CD4-positive, alpha-beta T cell treated with Interferon gamma for 1 hour (primary cell): ENCODE measurements at regions not wholly inside any gene's neighbourhood (a gene's known extent, or its start where the extent isn't known, plus 50 kb on each side); places are given as distances from the start of the nearest gene placed in this dataset.
"Not testable (repeated sequence)": the region's sequence is repeated elsewhere in the genome, so short reads cannot be mapped to it uniquely, and the experiment has no call there.

ENCODE experiments used
- DNase-seq: peaks from one replicate; pipeline ENCODE4 v3.0.0-alpha.2; 2020

DNA sequence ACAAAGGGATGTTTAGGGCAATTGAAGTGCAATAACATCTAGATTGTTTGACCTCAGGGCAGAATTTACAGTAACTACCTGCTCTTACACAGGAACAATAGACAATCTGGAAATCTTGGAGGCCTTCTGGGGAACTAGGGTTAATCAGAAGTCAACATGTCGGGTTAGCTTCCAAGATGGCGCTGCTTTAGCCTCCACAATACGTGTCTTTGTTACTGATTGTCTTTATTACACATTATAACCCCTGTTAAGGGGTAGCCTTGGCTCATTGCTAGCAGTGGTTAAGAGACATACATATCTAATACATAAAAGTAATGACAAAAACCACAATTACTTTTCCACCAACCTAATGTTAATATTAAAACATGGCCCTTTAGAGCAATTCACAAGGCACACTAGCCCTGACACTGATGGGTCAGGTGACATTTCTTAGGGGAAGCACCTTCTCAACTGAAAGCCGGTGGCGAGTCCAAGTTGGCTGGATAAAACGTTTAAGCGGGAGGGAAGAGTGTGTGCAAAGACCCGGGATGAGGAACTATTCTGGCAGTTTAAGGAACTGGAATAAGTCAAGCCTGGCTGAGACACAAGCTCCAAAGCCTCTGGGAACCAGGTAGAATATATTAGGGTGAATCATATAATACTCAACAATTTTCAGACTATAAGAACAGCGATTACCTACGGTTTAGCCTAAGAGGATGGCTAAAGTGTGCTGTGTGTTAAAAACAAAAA lies 236.9 kb downstream of the BCAS1 start:
- DNase-seq = no peak

DNA sequence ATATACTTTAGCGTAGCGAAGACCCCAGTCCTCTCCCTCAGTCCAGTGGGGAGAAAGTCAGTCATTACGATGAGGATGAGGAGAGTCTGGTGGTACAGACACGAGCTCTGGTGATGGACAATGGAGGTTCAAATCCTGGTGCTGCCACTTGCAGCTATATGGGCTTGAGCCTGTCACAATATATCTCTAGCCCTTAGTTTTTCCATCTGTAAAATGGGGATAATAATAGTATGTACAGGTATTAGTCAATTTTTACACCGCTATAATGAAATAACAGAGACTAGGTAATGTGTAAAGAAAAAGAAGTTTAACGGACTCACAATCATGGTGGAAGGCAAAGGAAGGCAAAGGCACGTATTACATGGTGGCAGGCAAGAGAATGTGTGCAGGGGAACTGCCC lies 237.9 kb downstream of the BCAS1 start:
- DNase-seq = no peak

DNA sequence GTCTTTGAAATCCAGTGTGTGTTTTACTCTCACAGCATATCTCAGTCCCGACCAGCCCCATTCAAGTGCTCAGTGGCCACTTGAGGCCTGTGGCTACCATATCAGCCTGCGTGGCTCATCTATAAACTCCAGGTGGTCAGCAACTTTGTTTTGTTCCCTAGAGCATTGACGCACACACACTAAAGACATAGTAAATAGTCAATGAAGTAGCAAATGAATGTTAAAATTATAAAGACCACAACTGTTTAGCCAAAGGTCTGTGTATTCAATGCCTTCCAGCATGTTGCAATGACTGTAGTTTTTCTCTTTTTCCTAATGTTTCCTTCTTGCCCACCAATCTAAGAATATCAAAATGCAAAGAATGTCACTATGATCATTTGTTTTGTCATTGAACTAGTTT lies 238.2 kb upstream of the ZNF217 start:
- no peak for DNase-seq

DNA sequence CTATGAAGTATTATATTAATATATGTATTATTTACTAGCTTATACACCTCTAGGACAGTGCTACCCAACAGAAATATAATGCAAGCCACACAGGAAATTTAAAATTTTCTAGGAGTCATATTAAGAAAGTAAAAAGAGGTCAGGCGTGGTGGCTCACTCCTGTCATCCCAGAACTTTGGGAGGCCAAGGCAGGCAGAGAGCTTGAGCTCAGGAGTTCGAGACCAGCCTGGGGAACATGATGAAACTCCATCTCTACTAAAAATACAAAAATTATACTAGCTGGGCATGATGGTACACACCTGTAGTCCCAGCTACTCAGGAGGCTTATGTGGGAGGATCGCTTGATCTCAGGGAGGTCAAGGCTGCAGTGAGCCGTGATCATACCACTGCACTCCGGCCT lies 237.6 kb upstream of the ZNF217 start:
- no peak for DNase-seq

DNA sequence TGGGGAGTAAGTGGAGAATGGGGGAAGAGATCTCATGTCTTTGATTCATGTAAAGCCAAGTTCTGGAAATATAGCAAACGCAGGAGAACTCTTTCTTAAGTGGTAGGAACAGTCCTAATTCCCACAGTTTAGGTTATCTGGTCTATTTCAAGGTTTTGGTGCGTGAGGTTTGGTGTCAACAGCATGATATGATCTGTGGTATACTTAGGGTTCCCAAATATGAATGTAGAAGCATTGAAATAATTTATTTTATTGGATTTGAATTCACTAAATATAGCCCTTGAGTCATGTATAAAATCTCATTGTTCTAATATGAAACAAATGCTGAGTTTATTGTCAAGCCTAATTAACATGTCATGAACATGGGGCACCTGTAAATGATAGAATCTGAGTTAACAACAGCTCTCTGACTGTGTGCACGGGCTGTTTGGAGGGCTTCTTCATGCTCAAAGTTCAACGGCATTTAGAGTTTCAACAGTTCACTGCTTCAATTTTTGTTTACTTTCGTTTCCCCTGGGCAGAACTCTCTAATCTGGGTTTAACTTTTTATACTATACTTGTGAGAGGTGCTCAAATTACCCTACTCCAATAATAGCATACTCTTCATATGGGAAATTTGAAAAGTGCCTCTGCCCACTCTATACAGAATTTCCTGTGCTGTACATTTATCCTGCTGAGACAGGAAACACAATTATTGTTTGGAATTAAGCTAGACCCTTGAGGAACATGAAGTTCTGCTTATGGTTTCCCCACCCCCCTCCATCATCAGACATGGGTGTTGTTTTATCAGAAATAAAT lies 236.3 kb upstream of the ZNF217 start:
- no peak for DNase-seq

DNA sequence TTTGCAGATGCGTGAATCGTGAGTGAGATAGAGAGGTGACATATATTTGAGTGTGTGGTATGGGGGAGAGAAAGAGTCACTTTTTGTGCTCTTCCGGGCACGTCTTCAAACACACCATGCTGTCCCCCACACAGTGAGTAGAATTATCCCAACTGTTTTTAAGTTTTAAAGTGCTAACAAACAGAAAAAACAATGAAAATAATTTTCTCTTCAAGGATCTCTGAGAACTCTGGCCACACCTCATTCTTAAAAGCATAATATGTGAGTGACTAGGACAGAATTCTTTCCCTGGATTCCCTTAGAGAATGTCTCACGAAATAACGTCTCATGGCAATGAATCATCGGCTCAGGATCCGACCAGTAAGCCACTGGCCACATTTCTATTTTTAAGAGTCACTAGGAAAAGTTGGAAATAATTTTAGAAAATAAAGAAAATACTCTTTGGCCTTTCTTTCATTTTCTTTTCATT lies 235.7 kb upstream of the ZNF217 start:
- no peak for DNase-seq

DNA sequence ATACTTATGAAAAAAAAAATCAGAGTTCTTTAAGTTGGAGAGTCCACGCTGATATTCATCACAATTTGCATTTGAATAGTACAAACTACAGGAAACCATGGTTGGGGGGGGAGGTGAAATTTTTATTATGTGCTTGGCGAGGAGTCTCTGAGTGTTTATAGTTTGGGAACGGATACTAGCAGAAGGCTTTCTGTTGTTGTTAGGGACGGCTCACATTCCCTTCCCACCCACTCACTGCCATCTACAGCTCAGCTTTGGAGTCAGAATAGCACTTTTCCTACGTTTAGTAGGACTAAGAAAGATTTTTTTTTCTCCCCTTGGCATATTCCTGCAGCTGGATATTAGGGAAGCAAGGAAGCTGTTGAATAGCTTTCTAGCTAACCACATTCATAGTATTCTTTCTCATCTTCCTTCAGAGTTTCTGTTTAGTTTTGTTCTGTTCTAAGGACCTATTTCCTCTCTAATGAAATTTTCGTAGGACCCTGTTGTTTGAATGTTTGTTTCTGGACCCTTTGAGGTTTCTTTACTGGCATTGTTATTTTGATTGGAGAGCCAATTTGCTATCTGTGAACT lies 235.1 kb upstream of the ZNF217 start:
- DNase-seq = no peak

DNA sequence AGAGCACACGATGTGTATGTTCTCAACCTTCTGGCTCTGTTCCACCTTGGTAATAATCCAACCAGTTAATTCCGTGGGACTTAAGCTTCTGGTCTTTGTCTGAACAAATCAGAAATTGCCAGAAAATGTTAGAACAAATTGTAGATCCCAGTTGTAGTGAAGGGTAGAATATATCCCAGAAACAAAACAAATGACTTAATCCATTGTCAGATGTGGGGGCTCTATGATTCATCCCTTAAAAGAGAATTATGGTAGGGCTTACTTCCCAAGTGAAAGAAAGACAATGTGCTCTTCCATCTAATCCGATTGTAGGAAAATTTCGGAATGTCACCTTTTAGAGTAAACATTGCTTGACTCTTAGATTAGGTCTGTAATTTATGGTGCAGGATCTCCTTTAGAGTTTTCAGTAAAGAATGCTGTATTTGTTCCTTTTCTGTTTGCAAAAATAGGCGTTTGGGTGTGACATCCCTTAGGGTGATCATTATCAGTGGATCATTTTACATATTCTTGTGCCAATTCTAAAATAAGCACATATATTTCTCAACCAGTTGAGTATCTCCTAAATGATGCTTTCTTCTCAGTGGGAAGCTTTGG lies 234.5 kb upstream of the ZNF217 start:
- no peak for DNase-seq

DNA sequence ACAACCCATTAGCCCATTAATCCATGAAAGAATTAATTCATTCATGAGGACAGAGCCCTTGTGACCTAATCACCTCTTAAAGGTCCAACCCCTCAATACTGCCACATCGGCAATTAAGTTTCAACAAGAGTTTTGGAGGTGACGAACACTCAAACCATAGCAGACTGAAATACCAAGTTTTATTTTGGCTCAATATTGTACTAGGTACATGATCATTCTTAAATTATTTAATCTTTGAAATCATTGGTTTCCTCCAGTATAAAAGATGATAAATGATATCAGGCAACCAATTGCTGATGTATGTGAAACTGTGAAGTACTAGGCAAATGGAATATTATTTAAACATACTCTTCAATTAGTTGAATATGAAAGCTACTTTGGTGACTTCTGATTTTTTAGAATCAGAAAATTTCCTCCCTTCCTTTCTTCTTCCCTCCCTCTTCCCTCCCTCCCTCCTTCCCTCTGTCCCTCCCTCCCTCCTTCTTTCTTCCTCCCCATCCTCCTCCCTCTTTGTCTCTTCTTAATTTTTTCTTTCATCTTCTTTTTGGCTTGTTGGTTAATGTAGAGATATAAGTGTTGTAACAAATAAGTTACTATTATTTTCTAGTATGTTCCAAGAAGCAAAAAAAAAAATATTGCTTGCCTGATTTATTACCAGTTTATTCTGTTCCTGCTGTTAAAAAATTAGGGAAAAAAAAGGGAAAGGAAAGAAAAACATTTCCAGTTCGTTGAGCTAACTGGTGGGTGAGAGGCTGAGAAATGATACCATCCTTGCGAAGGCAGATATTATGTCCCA lies 233.9 kb upstream of the ZNF217 start:
- DNase-seq = no peak

DNA sequence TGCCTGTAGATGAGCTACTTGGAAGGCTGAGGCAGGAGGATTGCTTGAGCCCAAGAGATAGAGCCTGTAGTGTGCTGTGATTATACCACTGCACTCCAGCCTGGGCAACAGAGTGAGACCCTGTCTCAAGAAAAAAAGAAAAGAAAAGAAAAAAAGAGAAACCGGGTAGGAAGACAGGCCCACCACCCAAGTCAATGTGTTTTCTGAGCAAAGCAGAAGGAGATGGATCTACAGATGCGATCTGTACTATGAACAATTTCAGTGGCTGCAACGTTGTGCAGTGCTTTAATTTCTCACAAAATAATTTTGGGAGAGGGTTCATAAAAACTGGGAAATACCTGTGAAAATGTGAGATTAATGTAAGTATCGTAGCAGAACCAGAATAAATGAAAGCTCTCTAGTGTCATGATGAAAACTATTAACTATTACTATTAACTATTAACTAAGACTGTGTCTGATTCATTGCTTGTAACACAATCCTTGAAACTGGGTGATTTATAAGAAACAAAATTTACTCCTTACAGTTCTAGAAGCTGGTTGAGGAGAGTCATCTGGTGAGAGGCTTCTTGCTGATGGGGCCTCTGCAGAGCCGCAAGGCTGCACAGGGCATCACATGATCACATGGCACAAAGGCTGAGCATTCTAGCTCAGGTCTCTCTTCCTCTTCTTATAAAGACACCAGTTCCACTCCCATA lies 233.1 kb upstream of the ZNF217 start:
- DNase-seq = peak; percentile 56

DNA sequence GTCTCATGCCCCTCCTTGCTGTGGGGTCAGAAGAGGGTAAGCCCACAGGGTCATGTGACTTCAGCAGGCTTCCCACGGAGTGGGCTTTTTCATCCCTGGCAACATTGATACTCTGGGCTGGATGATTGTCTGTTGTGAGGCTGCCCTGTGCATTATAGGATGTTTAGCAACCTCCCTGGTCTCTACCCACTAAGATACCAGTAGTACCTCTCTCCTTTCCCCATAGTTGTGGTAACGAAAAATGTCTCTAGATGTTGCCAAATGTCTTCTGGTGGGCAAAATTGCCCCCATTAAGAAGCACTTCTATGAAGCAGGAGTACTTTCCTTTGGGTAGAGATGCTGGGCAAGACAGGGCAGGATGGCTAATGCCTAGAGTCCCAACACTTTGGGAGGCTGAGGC lies 232.5 kb upstream of the ZNF217 start:
- no peak for DNase-seq

DNA sequence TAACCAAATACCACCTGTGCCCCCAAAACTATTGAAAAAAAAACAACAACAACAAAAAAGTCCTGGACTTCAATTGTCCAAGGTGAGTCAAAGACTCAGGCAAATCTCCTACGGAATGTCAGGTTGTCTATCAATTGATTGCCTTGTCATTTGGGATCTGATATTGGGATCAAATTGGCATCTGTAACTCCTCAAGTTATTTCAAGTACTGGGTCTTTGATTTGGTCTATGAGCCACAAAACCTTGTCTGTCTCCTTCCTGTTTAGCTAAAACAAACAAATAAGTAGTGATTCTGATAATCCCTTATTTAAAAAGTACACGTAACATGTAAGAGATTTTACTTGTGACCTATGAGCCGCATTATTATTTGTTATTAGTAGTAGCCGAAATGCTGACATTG lies 231.6 kb upstream of the ZNF217 start:
- DNase-seq = no peak

DNA sequence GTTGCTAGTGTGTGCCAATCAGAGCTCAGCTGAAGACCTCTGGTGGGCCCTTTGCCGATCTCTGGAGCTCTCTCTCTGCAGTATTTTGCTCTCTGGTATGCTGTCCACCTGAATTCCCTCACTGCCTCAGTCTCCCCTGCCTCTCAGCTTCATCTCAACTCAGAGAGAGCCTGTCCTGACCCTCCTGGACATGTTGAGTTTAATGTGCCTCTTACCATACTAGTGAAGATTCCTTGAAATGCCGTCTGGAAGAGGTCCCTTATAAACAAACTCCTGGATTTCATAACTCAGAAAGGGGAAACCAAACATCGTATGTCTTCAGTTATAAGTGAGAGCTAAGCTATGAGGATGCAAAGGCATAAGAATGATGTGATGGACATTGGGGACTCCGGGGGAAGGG lies 231.1 kb upstream of the ZNF217 start:
- DNase-seq = no peak

DNA sequence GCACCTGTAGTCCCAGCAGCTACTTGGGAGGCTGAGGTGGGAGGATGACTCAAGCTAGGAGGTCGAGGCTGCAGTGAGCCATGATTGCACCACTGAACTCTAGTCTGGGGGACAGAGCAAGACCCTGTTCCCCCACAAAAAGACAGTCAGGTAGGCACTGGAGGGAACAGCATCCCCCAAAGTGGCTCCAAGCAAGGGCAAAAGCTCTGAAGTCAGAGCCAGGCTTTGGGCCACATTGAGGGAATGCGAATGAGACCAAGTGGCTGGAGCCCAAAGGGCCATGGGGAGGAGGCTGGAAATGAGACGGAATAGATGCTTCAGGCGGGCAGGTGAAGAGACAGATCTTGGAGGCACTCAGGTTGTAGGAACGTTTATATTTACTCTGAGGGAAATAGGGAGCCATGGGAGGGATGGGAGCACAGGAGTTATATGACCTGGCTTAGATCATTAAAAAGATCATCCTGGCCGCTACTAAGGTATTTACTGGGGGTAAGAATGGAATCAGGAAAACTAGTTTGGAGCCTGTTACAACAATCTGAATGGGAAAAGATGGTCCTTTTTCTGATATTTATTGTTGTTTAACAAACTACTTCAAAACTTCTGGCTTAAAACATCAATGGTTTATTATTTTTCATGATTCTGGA lies 229.6 kb upstream of the ZNF217 start:
- no peak for DNase-seq

DNA sequence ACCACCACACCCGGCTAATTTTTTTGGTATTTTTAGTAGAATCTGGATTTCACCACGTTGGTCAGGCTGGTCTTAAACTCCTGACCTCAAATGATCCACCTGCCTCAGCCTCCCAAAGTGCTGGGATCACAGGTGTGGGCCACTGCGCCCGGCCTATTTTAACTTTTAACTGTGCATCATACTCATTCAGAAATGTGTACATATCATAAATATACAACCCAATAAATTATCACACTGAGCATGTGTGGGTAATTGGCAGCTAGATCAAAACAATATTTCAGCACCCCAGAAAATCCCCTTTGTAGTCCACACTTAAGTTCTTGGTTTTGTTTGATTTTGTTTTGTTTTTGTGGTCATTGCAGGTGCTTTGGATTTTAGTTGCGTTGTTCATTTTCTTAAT lies 228.9 kb upstream of the ZNF217 start:
- no peak for DNase-seq

DNA sequence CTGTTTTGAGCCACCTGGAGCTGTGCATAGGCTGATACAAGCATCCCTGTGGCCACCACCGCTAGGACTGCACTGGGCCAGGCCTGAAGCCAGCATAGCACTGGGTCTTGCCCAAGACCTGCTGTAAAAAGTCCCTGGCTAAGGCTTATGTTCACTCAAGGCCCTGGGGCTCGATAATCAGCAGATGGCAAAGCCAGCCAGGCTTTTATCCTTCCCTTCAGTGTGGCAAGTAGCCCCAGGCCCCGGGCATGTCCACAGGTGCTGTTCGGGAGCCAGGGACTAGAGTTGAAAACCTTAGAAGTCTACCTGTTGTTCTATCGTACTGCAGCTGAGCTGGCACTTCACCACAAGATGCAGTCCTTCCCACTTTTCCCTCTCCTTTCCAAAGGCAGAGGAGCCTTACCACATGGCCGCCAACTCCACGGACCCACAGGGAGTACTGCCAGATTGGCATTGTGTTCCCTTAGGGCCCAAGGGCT lies 226.4 kb upstream of the ZNF217 start:
- no peak for DNase-seq

DNA sequence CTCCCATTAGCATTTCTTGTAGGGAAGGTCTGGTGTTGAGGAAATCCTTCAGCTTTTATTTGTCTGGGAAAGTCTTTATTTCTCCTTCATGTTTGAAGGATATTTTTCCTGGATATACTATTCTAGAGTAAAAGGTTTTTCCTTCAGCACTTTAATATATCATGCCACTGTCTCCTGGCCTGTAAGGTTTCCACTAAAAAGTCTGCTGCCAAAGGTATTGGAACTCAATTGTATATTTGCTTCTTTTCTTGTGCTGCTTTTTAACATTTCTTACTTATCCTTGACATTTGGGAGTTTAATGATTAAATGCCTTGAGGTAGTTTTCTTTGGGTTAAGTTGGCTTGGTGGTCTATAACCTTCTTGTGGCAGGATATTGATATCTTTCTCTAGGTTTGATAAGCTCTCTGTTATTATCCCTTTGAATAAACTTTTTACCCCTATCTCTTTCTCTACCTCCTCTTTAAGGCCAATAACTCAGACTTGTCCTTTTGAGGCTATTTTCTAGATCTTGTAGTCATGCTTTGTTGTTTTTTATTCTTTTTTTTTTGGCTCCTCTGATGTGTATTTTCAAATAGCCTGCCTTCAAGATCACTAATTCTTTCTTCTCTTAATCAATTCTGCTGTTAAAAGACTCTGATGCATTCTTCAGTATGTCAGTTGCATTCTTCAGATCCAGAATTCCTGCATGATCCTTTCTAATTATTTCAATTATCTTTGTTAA lies 225.0 kb upstream of the ZNF217 start:
- no peak for DNase-seq

DNA sequence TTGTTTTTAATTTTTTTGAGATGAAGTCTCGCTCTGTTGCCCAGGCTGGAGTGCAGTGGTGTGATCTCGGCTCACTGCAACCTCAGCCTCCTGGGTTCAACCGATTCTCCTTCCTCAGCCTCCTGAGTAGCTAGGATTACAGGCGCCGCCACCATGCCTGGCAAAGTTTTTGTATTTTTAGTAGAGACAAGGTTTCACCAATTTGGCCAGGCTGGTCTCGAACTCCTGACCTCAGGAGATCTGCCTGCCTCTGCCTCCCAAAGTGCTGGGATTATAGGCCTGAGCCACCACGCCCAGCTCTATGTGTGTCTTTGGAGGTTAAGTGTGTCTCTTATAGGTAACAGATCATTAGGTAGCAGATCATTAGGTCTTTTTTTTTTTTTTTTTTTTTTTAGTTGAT lies 223.9 kb upstream of the ZNF217 start:
- not testable (repeated sequence) for DNase-seq

DNA sequence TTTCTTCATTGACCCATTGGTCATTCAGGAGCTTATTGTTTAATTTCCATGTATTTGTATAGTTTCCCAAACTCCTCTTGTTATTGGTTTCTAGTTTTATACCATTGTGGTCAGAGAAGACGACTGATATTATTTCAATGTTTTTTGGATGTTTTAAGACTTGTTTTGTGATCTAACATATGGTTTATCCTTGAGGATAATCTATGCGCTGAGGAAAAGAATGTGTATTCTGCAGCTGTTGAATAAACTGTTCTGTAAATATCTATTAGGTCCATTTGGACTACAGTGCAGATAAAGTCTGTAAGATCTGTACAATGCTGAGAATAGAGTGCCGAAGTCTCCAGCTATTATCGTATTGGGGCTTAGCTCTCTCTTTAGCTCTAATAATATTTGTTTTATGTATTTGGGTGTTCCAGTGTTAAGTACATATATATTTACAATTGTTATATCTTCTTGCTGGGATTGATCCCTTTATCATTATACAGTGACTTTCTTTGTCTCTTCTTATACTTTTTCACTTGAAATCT lies 223.3 kb upstream of the ZNF217 start:
- no peak for DNase-seq

DNA sequence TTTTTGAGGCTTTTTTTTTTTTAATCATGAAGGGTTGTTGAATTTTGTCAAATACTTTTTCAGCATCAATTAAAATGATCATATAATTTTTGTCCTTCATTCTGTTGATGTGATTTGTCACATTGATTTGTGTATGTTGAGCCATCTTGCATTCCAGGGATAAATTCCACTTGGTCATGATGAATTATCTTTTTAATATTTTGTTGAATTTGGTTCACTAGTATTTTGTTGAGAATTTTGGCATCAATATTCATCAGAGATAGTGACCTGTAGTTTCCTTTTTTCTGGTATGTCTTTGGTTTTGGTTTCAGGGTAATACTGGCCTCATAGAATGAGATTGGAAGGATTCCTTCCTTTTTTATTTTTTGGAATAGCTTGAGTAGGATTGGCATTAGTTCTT lies 221.9 kb upstream of the ZNF217 start:
- no peak for DNase-seq

DNA sequence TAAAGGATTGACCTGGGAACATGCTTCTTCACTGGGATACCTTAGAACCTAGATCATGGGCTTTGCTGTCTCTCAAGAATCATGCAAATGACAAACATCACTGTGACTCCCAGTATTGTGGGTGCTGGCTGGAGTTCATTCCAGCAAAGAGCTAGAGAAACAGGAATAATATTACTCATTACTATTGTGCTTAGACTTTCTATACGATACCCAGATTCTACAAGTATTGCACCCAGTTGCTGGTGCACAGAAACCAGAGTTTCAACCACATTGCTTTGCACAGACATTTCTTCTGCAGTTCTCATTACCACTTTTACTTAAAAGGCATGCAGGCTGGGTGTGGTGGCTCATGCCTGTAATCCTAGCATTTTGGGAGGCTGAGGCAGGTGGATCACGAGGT lies 220.4 kb upstream of the ZNF217 start:
- no peak for DNase-seq
